Esophagus muscularis mucosa (tissue), 4 donors: ENCODE measurements at regions not wholly inside any gene's neighbourhood (a gene's known extent, or its start where the extent isn't known, plus 50 kb on each side); places are given as distances from the start of the nearest gene placed in this dataset.

Experiments used
- EP300 ChIP-seq: sonication (generic); formaldehyde crosslinking; IDR thresholded peaks from one replicate; pipeline ENCODE4 v1.6.1; 2017; ENCODE audit warnings: antibody characterized with exemption
- POLR2A ChIP-seq: fragments of 450-650 bp; IDR thresholded peaks from one replicate; pipeline ENCODE4 v1.6.1; 2017; ENCODE audit warnings: antibody characterized with exemption, moderate library complexity, mild to moderate bottlenecking, low read depth
- POLR2AphosphoS5 ChIP-seq, 2 donors: sonication (generic); formaldehyde crosslinking; IDR thresholded peaks; one replicate each; pipeline ENCODE4 v1.6.1; 2017; ENCODE audit warnings: antibody characterized with exemption in 2 of 2
- TF ChIP-seq, protein P1 (sequence below), 3 experiments: fragments of 200-600 bp in 2 of 3; fragments of 450-650 bp in 1 of 3; sonication (generic) in 2 of 3; IDR thresholded peaks; one replicate each; pipeline ENCODE4 v1.5.1; 2017 to 2019; ENCODE audit warnings: antibody characterized with exemption in 3 of 3, mild to moderate bottlenecking in 2 of 3, moderate library complexity in 1 of 3

DNA sequence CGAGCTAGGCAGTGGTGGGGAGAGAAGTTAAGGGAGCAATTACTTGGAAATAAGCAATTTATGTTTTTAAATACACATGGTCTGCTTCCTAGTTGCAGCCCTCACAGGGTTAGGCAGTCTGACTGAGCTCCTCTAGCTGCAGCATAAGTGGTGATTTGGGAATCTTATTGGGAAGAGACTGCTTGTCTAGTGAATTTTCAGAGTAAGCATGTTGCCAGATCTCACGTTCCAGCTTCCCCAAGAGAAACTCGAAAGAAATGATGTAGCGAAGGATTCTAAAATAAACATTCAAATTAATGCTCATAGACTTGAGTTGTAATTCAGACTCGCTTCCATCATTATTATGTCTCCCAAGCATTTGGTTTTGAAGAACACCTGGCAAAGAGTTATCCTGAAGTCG is 440.2 kb downstream of the ATP23 start:
- TF ChIP-seq, protein P1, sequence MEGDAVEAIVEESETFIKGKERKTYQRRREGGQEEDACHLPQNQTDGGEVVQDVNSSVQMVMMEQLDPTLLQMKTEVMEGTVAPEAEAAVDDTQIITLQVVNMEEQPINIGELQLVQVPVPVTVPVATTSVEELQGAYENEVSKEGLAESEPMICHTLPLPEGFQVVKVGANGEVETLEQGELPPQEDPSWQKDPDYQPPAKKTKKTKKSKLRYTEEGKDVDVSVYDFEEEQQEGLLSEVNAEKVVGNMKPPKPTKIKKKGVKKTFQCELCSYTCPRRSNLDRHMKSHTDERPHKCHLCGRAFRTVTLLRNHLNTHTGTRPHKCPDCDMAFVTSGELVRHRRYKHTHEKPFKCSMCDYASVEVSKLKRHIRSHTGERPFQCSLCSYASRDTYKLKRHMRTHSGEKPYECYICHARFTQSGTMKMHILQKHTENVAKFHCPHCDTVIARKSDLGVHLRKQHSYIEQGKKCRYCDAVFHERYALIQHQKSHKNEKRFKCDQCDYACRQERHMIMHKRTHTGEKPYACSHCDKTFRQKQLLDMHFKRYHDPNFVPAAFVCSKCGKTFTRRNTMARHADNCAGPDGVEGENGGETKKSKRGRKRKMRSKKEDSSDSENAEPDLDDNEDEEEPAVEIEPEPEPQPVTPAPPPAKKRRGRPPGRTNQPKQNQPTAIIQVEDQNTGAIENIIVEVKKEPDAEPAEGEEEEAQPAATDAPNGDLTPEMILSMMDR (IDR thresholded peaks at IDR 0.05): no peak
- TF ChIP-seq POLR2A (no peak), EP300 (no peak), POLR2AphosphoS5 (IDR thresholded peaks at IDR 0.05) (no peak)
